Esophagus squamous epithelium (tissue), 5 donors: ENCODE measurements at regions not wholly inside any gene's neighbourhood (a gene's known extent, or its start where the extent isn't known, plus 50 kb on each side); places are given as distances from the start of the nearest gene placed in this dataset.

Experiments used
- DNase-seq: peaks from one replicate; lab custom pipeline; 2025; lab: John Stamatoyannopoulos, UW
- H3K27ac ChIP-seq, 4 donors: fragments of 200-600 bp; sonication (generic); one replicate each; pipeline ENCODE4 v1.5.1; 2016 to 2019; ENCODE audit warnings: mild to moderate bottlenecking in 1 of 4
- H3K27me3 ChIP-seq, 4 donors: fragments of 200-600 bp; sonication (generic); 1 replicate in 3 of 4; 2 replicates in 1 of 4; pipeline versions ENCODE4 v1.5.1 to v1.6.0; 2017 to 2021; ENCODE audit warnings: antibody characterized with exemption in 1 of 4
- H3K36me3 ChIP-seq, 3 donors: fragments of 200-600 bp; sonication (generic); one replicate each; pipeline ENCODE4 v1.5.1; 2016 to 2019
- H3K4me1 ChIP-seq, 3 donors: fragments of 200-600 bp; sonication (generic); one replicate each; pipeline ENCODE4 v1.5.1; 2017 to 2019
- H3K4me3 ChIP-seq, 4 donors: fragments of 200-600 bp; sonication (generic); 1 replicate in 3 of 4; 2 replicates in 1 of 4; pipeline ENCODE4 v1.5.1; 2016 to 2019; ENCODE audit warnings: mild to moderate bottlenecking in 2 of 4, moderate library complexity in 1 of 4
- H3K9me3 ChIP-seq, 3 donors: fragments of 200-600 bp; sonication (generic); one replicate each; pipeline ENCODE4 v1.5.1; 2016 to 2019
- CTCF ChIP-seq, 6 experiments: fragments of 450-650 bp in 4 of 6; fragments of 200-600 bp in 2 of 6; sonication (generic) in 2 of 6; IDR thresholded peaks; one replicate each; pipeline ENCODE4 v1.5.1; 2016 to 2019; ENCODE audit warnings: antibody characterized with exemption in 6 of 6, mild to moderate bottlenecking in 4 of 6, moderate library complexity in 4 of 6
- POLR2A ChIP-seq, 4 donors: fragments of 450-650 bp; IDR thresholded peaks; one replicate each; pipeline ENCODE4 v1.6.1; 2017; ENCODE audit warnings: antibody characterized with exemption in 4 of 4, mild to moderate bottlenecking in 4 of 4, moderate library complexity in 3 of 4
- whole genome bisulfite sequencing, 2 donors: methylation state at CpG; one replicate each; pipeline ENCODE4 v1.1.5; 2018; 5-methylcytosine and 5-hydroxymethylcytosine counted together
- intact Hi-C: fragments of 100-400 bp; cut with DNase I; formaldehyde crosslinking; loops from one replicate; pipeline ENCODE4 v1.15.0; 2022
- donor health status: DM: yes; HTN: yes; CAD: no.

GRCh38 chr12:91994208-91994797 lies 151.3 kb downstream of the BTG1 start:
- Histone ChIP-seq H3K4me3 (no peak overlapping the region), H3K4me1 (peaks cover 0 to 16% (median 0%) of the 10 kb centered on the region in 3 donors), H3K9me3 (no peaks in the 10 kb centered on the region), H3K36me3 (no peaks in the 10 kb centered on the region), H3K27ac (no peak overlapping the region), H3K27me3 (no peaks in the 10 kb centered on the region)
- intact Hi-C loops, result no loop called here
- TF ChIP-seq CTCF (IDR thresholded peaks at IDR 0.05) (no peak), POLR2A (IDR thresholded peaks at IDR 0.05) (no peak)
- 31 to 50% methylated on average over 5 of the region's 5 CpGs for WGBS, 2 donors
- DNase-seq, result no peak

DNA sequence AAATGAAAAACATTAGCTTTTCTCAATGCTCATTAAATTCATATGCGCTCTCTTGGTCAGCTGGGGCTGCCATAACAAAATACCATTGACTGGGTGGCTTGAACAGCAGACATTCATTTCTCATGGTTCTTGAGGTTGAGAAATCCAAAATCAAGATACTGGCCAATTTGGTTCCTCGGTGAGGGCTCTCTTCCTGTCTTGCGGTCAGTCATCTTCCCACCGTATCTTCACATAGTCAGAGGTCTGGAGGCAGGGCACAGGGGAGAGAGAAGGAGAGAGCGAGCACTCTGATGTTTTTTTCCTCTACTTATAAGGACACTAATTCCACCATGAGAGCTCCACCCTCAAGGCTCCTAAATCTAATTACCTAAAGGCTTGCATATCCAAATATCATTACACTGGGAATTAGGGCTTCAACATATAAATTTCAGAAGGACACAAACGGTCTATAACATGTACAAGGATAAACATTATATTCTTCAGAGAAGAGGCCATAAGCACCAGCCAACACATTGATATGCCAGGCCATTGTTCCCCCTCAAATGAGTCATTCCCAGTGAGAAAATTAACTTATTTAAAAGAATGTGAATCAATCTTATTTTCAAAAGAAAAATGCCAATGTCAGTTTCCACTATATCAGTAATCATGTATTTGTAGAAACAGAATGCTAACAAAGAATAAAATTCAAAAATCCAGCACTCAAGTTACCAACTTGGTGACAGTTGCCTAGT lies 152.2 kb downstream of the BTG1 start:
- Histone ChIP-seq H3K4me1 (peaks cover 0 to 16% (median 0%) of the 10 kb centered on the region in 3 donors), H3K9me3 (no peaks in the 10 kb centered on the region), H3K27me3 (no peaks in the 10 kb centered on the region), H3K4me3 (no peak overlapping the region), H3K27ac (no peak overlapping the region), H3K36me3 (no peaks in the 10 kb centered on the region)
- WGBS, 2 donors, result 85 to 87% methylated on average over 6 of the region's 6 CpGs
- DNase-seq, result no peak
- intact Hi-C loops, result no loop called here
- no peak for TF ChIP-seq POLR2A (IDR thresholded peaks at IDR 0.05)
- TF ChIP-seq CTCF (IDR thresholded peaks at IDR 0.05), result no peak

- DNase-seq, result no peak
Observed at GRCh38 chr12:91991399-91992187, 154.1 kb downstream of the BTG1 start.

GRCh38 chr12:91990525-91990924 lies 155.1 kb downstream of the BTG1 start:
- no peak for DNase-seq
- intact Hi-C loops, result no loop called here
- peak overlapping the region in 1 of 4 donors; percentile 14 for H3K27ac ChIP-seq
- H3K27me3 ChIP-seq, result no peaks in the 10 kb centered on the region
- no peak for TF ChIP-seq POLR2A (IDR thresholded peaks at IDR 0.05)
- H3K4me1 ChIP-seq, result peaks cover 0 to 16% (median 0%) of the 10 kb centered on the region in 3 donors
- WGBS, 2 donors, result 45 to 70% methylated on average over 2 of the region's 2 CpGs
- H3K9me3 ChIP-seq, result no peaks in the 10 kb centered on the region
- no peak overlapping the region for H3K4me3 ChIP-seq
- H3K36me3 ChIP-seq, result no peaks in the 10 kb centered on the region

More at GRCh38 chr12:91991399-91992187, 154.1 kb downstream of the BTG1 start:
- TF ChIP-seq POLR2A (IDR thresholded peaks at IDR 0.05) (no peak), CTCF (IDR thresholded peaks at IDR 0.05) (no peak)
- no peaks in the 10 kb centered on the region for H3K9me3 ChIP-seq
- no peaks in the 10 kb centered on the region for H3K36me3 ChIP-seq
- peaks cover 0 to 16% (median 0%) of the 10 kb centered on the region in 3 donors for H3K4me1 ChIP-seq
- no peaks in the 10 kb centered on the region for H3K27me3 ChIP-seq
- 86 to 93% methylated on average over 1 of the region's 1 CpG for WGBS, 2 donors
- no peak overlapping the region for H3K4me3 ChIP-seq
- intact Hi-C loops, result no loop called here
- no peak overlapping the region for H3K27ac ChIP-seq

GRCh38 chr12:91989143-91989542 lies 156.5 kb downstream of the BTG1 start:
- H3K9me3 ChIP-seq, result no peaks in the 10 kb centered on the region
- TF ChIP-seq POLR2A (IDR thresholded peaks at IDR 0.05), result no peak
- TF ChIP-seq CTCF (IDR thresholded peaks at IDR 0.05), result no peak
- no peak overlapping the region for H3K27ac ChIP-seq
- 83 to 85% methylated on average over 1 of the region's 1 CpG for WGBS, 2 donors
- no peak for DNase-seq
- peaks cover 0 to 14% (median 0%) of the 10 kb centered on the region in 3 donors for H3K4me1 ChIP-seq
- no peaks in the 10 kb centered on the region for H3K27me3 ChIP-seq
- H3K4me3 ChIP-seq, result no peak overlapping the region
- intact Hi-C loops, result no loop called here
- H3K36me3 ChIP-seq, result no peaks in the 10 kb centered on the region
